OCI-LY3 (cell line): ENCODE measurements at regions not wholly inside any gene's neighbourhood (a gene's known extent, or its start where the extent isn't known, plus 50 kb on each side); places are given as distances from the start of the nearest gene placed in this dataset.

Source experiments
- CTCF ChIP-seq: fragments of 200-600, 300-600 bp; sonication (generic); IDR thresholded peaks from 2 replicates; pipeline ENCODE4 v1.5.1; 2014; ENCODE audit warnings: antibody characterized with exemption, low read length, low read depth
- EZH2phosphoT487 ChIP-seq: fragments of 200-600 bp; shearing (Covaris generic); IDR thresholded peaks from 2 replicates; pipeline ENCODE4 v1.6.1; 2018; ENCODE audit warnings: antibody characterized with exemption, mixed run types, low read depth

- TF ChIP-seq CTCF = no peak
- no peak for TF ChIP-seq EZH2phosphoT487
Measured at GRCh38 chr16:77556201-77556873, 121.5 kb upstream of the ADAMTS18 start.
